Osteoblast (primary cell): ENCODE measurements at regions not wholly inside any gene's neighbourhood (a gene's known extent, or its start where the extent isn't known, plus 50 kb on each side); places are given as distances from the start of the nearest gene placed in this dataset.

ENCODE experiments used
- DNase-seq: peaks from one replicate; pipeline ENCODE4 v3.0.0; 2011; ENCODE audit warnings: low spot score, mixed read lengths; ENCODE audit not compliant: insufficient read length; ENCODE audit errors: missing footprints
- H2AFZ ChIP-seq: 2 replicates; pipeline ENCODE4 v1.6.0; 2011; ENCODE audit warnings: mild to moderate bottlenecking, low read length
- H3K27ac ChIP-seq: 2 replicates; pipeline ENCODE4 v1.5.1; 2011; ENCODE audit warnings: mild to moderate bottlenecking, low read depth, low read length, moderate library complexity
- H3K27me3 ChIP-seq: 2 replicates; pipeline ENCODE4 v1.6.0; 2012; ENCODE audit warnings: mild to moderate bottlenecking, control low read depth, inconsistent platforms, low read length, moderate library complexity; ENCODE audit not compliant: insufficient read depth
- H3K36me3 ChIP-seq: 2 replicates; pipeline ENCODE4 v1.5.1; 2011; ENCODE audit warnings: mild to moderate bottlenecking, low read length, control low read depth, moderate library complexity; ENCODE audit not compliant: insufficient read depth
- H3K4me1 ChIP-seq: 2 replicates; pipeline ENCODE4 v1.5.1; 2011; ENCODE audit warnings: mild to moderate bottlenecking, low read length, control low read depth, moderate library complexity; ENCODE audit not compliant: insufficient read depth
- H3K4me2 ChIP-seq: 2 replicates; pipeline ENCODE4 v1.6.0; 2011; ENCODE audit warnings: mild to moderate bottlenecking, low read length; ENCODE audit not compliant: insufficient read depth
- H3K4me3 ChIP-seq: fragments of 200-600 bp; sonication (generic); 3 replicates; pipeline ENCODE4 v1.5.1; 2012; ENCODE audit warnings: mild to moderate bottlenecking, low read length, inconsistent platforms; ENCODE audit not compliant: insufficient read depth
- H3K79me2 ChIP-seq: 2 replicates; pipeline ENCODE4 v1.6.0; 2012; ENCODE audit warnings: mild to moderate bottlenecking, low read length, control low read depth, inconsistent platforms; ENCODE audit not compliant: insufficient read depth
- H3K9me3 ChIP-seq: 2 replicates; pipeline ENCODE4 v1.5.1; 2011; ENCODE audit warnings: low read depth, low read length, control low read depth
- H4K20me1 ChIP-seq: 2 replicates; pipeline ENCODE4 v1.6.0; 2012; ENCODE audit warnings: mild to moderate bottlenecking, low read length, control low read depth; ENCODE audit not compliant: insufficient read depth
- TF ChIP-seq, protein P1 (sequence below): IDR thresholded peaks from 2 replicates; pipeline ENCODE4 v1.5.1; 2011; ENCODE audit warnings: mild to moderate bottlenecking, low read depth, low read length, moderate library complexity; ENCODE audit errors: extremely low read depth

- DNase-seq, result no peak
- TF ChIP-seq, protein P1, sequence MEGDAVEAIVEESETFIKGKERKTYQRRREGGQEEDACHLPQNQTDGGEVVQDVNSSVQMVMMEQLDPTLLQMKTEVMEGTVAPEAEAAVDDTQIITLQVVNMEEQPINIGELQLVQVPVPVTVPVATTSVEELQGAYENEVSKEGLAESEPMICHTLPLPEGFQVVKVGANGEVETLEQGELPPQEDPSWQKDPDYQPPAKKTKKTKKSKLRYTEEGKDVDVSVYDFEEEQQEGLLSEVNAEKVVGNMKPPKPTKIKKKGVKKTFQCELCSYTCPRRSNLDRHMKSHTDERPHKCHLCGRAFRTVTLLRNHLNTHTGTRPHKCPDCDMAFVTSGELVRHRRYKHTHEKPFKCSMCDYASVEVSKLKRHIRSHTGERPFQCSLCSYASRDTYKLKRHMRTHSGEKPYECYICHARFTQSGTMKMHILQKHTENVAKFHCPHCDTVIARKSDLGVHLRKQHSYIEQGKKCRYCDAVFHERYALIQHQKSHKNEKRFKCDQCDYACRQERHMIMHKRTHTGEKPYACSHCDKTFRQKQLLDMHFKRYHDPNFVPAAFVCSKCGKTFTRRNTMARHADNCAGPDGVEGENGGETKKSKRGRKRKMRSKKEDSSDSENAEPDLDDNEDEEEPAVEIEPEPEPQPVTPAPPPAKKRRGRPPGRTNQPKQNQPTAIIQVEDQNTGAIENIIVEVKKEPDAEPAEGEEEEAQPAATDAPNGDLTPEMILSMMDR, result no peak
- Histone ChIP-seq H4K20me1 (no peaks in the 10 kb centered on the region), H3K4me3 (no peak overlapping the region), H3K36me3 (no peaks in the 10 kb centered on the region), H3K4me1 (no peaks in the 10 kb centered on the region), H3K27ac (no peak overlapping the region), H3K9me3 (no peaks in the 10 kb centered on the region), H3K79me2 (no peaks in the 10 kb centered on the region), H2AFZ (no peak overlapping the region), H3K4me2 (no peak overlapping the region), H3K27me3 (no peaks in the 10 kb centered on the region)
Observed at GRCh38 chr11:109298865-109299264, 123.1 kb upstream of the C11orf87 start.

- Histone ChIP-seq H3K4me3 (no peak overlapping the region), H3K4me1 (no peaks in the 10 kb centered on the region), H2AFZ (no peak overlapping the region), H3K4me2 (no peak overlapping the region), H3K27me3 (no peaks in the 10 kb centered on the region), H4K20me1 (no peaks in the 10 kb centered on the region), H3K9me3 (no peaks in the 10 kb centered on the region), H3K27ac (no peak overlapping the region), H3K36me3 (no peaks in the 10 kb centered on the region), H3K79me2 (no peaks in the 10 kb centered on the region)
- TF ChIP-seq, protein P1, result no peak
- DNase-seq, result no peak
Observed at GRCh38 chr11:109300211-109300610, 121.8 kb upstream of the C11orf87 start.

- Histone ChIP-seq H3K4me2 (no peak overlapping the region), H3K27me3 (no peaks in the 10 kb centered on the region), H3K4me3 (no peak overlapping the region), H4K20me1 (no peaks in the 10 kb centered on the region), H3K9me3 (no peaks in the 10 kb centered on the region), H3K36me3 (no peaks in the 10 kb centered on the region), H3K4me1 (no peaks in the 10 kb centered on the region), H3K79me2 (no peaks in the 10 kb centered on the region), H2AFZ (no peak overlapping the region), H3K27ac (no peak overlapping the region)
- no peak for DNase-seq
- TF ChIP-seq, protein P1, result no peak
Observed at GRCh38 chr11:109302591-109303334, 119.2 kb upstream of the C11orf87 start.

GRCh38 chr11:109303342-109303741 is 118.6 kb upstream of the C11orf87 start:
- H3K36me3 ChIP-seq, result no peaks in the 10 kb centered on the region
- no peaks in the 10 kb centered on the region for H3K79me2 ChIP-seq
- DNase-seq, result no peak
- H3K4me1 ChIP-seq, result no peaks in the 10 kb centered on the region
- H3K27ac ChIP-seq, result no peak overlapping the region
- no peak overlapping the region for H3K4me3 ChIP-seq
- H2AFZ ChIP-seq, result no peak overlapping the region
- no peak overlapping the region for H3K4me2 ChIP-seq
- TF ChIP-seq, protein P1, result no peak
- no peaks in the 10 kb centered on the region for H3K27me3 ChIP-seq
- H3K9me3 ChIP-seq, result no peaks in the 10 kb centered on the region
- H4K20me1 ChIP-seq, result no peaks in the 10 kb centered on the region
